GM10248 (cell line): ENCODE measurements at regions not wholly inside any gene's neighbourhood (a gene's known extent, or its start where the extent isn't known, plus 50 kb on each side); places are given as distances from the start of the nearest gene placed in this dataset.

ENCODE experiments used
- CTCF ChIA-PET: fragments of 300-600 bp; sonication (Branson Sonifier 250); formaldehyde crosslinking; extraction: SDS; loops from one replicate; lab custom pipeline; 2021; ENCODE audit warnings: antibody characterized with exemption; lab: Yijun Ruan, JAX
- POLR2A ChIA-PET: fragments of 350-650 bp; sonication (Branson Sonifier 250); formaldehyde crosslinking; extraction: SDS; loops from one replicate; lab custom pipeline; 2020; ENCODE audit warnings: antibody characterized with exemption; lab: Yijun Ruan, JAX
- DNase-seq: peaks from one replicate; pipeline ENCODE4 v3.0.0; 2012; ENCODE audit errors: extremely low spot score
- CTCF ChIP-seq: IDR thresholded peaks from 2 replicates; pipeline ENCODE4 v1.5.1; 2012; ENCODE audit warnings: mild to moderate bottlenecking, low read depth; ENCODE audit errors: extremely low read depth, missing control alignments, control extremely low read depth

DNA sequence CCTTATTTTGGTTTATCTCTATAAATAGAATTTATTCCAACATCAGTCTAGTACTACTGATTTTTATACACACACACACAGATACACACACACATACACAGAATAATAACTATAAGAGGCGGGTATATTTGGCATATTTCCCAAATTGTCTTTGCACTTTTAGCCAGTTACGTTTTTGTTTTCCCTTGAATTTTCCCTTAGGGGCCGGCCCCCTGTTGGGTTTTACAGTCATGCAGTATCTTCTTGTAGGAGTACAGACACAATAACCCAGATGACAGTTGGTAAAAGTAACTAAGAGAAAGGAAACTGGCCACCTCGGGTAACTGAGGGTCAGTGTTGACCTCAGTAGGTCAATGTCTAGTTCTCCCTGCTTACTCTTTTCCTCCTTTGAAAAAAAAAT is 50.9 kb downstream of the DISP1 start:
- TF ChIP-seq CTCF, result no peak
- ChIA-PET POLR2A (no interaction called here), CTCF (no interaction called here)
- no peak for DNase-seq

DNA sequence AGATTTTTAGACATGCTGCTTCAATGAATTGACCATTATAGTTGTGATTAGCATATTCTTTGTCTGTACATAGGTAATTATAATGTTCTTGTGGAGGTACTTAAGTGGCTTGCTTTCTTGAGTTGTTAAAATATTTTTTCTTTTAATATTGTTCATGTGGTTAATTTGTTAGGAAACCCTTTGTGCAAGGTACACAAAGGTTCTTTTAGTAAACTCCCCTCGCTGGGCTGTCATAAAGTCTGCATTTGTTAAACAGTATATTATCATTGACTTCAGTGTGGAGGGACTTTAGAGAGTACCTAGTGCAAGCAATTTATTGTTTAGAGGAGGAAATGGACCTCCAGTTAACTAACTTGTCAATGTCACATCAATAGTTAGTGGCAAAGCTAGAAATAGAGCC is 52.5 kb downstream of the DISP1 start:
- CTCF ChIA-PET, result interaction anchor here (1.1 kb wide), 1 partner anchor 24 kb away, joined by 4 read pairs; no protein-coding TSS in a partner anchor
- POLR2A ChIA-PET, result no interaction called here

GRCh38 chr1:222876182-222876581 is 61.3 kb downstream of the DISP1 start:
- POLR2A ChIA-PET, result no interaction called here
- CTCF ChIA-PET, result no interaction called here
- no peak for DNase-seq
- no peak for TF ChIP-seq CTCF

More for the DNA sequence above, 52.5 kb downstream of the DISP1 start:
- TF ChIP-seq CTCF, result no peak
- no peak for DNase-seq

- POLR2A ChIA-PET, result no interaction called here
- no peak for TF ChIP-seq CTCF
- DNase-seq, result no peak
- CTCF ChIA-PET, result interaction anchor here (1.0 kb wide), 1 partner anchor 10 kb away, joined by 3 read pairs; no protein-coding TSS in a partner anchor
Observed at GRCh38 chr1:222877854-222878253, 63.0 kb downstream of the DISP1 start.

GRCh38 chr1:222880587-222880986 is 65.7 kb downstream of the DISP1 start:
- CTCF ChIA-PET, result no interaction called here
- POLR2A ChIA-PET, result no interaction called here
- DNase-seq, result no peak

GRCh38 chr1:222886194-222886854 is 71.5 kb downstream of the DISP1 start:
- DNase-seq, result no peak
- TF ChIP-seq CTCF, result no peak

More at GRCh38 chr1:222880587-222880986, 65.7 kb downstream of the DISP1 start:
- no peak for TF ChIP-seq CTCF

More at GRCh38 chr1:222886194-222886854, 71.5 kb downstream of the DISP1 start:
- ChIA-PET POLR2A (no interaction called here), CTCF (interaction anchor here (1.0 to 1.2 kb wide), 2 partner anchors 147 to 431 kb away, joined by 3 read pairs; no protein-coding TSS in a partner anchor)
